ENCODE measurements at regions not wholly inside any gene's neighbourhood (a gene's known extent, or its start where the extent isn't known, plus 50 kb on each side); places are given as distances from the start of the nearest gene placed in this dataset.

DNA sequence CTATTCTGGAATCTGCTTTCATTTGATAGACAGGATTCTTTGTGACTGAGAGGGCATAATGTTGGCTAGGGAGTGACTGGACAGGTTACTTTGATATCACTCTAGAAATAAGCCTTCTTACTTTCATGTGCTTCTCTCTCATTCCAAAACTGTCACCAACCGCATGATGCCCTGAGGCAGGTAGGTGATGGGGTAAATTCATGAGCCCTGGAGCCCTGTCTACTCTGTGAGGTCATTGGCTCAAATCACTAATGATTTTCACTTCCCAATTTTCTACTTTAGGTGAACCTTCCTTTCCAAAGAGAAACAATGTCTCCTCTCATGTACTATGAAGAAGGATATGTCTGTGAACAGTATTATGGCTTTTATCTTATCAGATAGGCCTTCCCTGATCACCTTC is 596.7 kb downstream of the TUSC7 start:
- Mint-ChIP-seq H3K4me3 (no peak overlapping the region), H3K27me3 (no peaks in the 10 kb centered on the region), H3K27ac (no peak overlapping the region), H3K4me1 (no peaks in the 10 kb centered on the region), H3K9me3 (peaks cover 3% of the 10 kb centered on the region), H3K36me3 (no peaks in the 10 kb centered on the region)
- ATAC-seq (ENCODE audit: low read depth) (no peak), DNase-seq (no peak)
- POLR2A ChIA-PET: no interaction called here

DNA sequence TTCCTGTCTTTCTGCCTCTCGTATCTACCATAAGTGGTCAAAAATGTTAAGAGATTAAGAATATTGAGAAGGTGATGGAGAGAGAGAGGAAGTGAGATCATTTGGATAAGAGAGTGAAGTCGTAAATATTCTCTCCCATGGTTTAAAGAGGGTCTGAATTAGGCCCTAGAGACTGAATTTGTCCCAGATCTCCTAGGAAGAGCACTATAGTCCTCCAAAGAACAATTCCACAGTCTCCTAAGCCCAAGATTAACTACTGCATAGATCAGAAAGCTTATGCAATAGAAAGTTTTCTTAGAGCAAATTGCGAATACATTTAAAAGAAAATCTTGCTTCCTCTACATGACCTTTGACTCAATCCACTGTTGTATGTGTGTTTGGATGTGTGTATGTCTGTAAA is 598.8 kb downstream of the TUSC7 start:
- H3K27ac Mint-ChIP-seq: no peak overlapping the region
- peaks cover 3% of the 10 kb centered on the region for H3K9me3 Mint-ChIP-seq
- no peaks in the 10 kb centered on the region for H3K36me3 Mint-ChIP-seq
- H3K4me3 Mint-ChIP-seq: no peak overlapping the region
- H3K27me3 Mint-ChIP-seq: no peaks in the 10 kb centered on the region
- POLR2A ChIA-PET: no interaction called here
- DNase-seq (no peak), ATAC-seq (ENCODE audit: low read depth) (no peak)
- H3K4me1 Mint-ChIP-seq: no peaks in the 10 kb centered on the region

DNA sequence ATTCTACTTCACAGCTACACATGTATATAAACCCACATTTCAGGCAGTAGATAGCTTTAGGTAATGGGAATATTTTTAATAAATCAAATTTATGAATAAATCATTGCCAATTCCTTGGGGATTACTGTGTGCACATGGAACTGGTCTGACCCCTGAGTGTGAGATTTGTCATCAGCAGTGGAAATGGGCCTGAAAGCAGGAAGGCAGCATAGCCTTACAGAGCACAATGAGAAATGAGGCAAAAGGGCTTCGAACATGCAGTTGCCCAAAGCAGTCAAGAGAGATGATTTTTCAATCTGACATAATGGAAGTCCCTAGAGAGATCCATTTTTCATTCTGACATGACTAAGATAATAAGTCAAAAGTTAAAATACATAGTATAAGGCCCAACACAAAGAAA is 599.2 kb downstream of the TUSC7 start:
- DNase-seq (no peak), ATAC-seq (ENCODE audit: low read depth) (no peak)
- H3K9me3 Mint-ChIP-seq: peaks cover 3% of the 10 kb centered on the region
- POLR2A ChIA-PET: no interaction called here
- H3K27me3 Mint-ChIP-seq: no peaks in the 10 kb centered on the region
- no peaks in the 10 kb centered on the region for H3K36me3 Mint-ChIP-seq
- no peak overlapping the region for H3K27ac Mint-ChIP-seq
- H3K4me3 Mint-ChIP-seq: no peak overlapping the region
- no peaks in the 10 kb centered on the region for H3K4me1 Mint-ChIP-seq

DNA sequence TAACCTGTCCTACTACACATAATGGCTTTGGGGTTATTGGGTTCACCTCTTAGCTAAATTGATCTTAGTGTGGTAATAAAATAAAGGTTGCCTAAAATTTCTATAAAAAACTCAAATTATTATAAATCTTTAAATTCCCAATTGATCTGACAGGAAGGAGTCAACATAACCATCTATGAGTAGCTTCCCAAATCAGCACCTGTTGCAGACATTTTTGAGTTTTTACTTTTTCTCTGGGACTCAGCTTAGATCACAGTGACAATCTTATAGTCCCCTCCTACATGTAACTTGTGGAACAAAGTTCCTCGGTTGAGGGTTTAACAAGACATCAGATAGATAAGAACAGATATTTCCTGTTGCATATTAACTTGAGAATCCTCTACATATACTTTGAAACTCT is 601.0 kb downstream of the TUSC7 start:
- no peak overlapping the region for H3K27ac Mint-ChIP-seq
- no peaks in the 10 kb centered on the region for H3K27me3 Mint-ChIP-seq
- no peak overlapping the region for H3K4me3 Mint-ChIP-seq
- no peaks in the 10 kb centered on the region for H3K36me3 Mint-ChIP-seq
- ATAC-seq (ENCODE audit: low read depth) (no peak), DNase-seq (no peak)
- peaks cover 3% of the 10 kb centered on the region for H3K9me3 Mint-ChIP-seq
- H3K4me1 Mint-ChIP-seq: no peaks in the 10 kb centered on the region
- POLR2A ChIA-PET: no interaction called here

DNA sequence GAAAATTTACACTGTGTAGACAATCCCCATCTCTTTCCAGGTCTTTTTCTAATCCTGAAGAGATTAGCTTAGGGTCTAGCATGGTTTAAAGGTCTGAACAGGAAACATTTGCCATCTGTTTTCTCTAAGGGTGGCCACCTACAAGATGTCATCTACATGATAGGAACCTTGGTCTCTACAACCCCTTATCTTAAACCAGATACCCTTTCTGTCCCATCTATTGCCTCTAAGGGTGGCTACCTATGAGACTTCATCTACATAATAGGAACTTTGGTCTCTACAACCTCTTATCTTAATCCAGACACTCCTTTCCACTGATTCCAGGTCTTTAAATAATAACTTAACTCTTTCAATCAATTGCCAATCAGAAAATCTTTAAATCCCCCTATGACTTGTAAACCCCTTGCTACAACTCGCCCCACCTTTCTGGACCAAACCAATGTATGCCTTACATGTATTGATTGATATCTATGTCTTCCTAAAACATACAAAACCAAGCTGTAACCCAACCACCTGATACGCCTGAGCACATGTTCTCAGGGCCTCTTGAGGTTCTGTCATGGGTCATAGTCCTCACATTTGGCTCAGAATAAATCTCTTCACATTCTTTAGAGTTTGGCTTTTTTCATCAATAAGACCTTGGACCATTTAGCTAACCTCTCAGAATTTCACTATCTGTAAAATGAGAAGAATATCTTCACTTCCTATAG is 605.0 kb downstream of the TUSC7 start:
- Mint-ChIP-seq H3K4me3 (no peak overlapping the region), H3K27ac (no peak overlapping the region), H3K9me3 (peaks cover 5% of the 10 kb centered on the region), H3K4me1 (no peaks in the 10 kb centered on the region), H3K36me3 (no peaks in the 10 kb centered on the region), H3K27me3 (no peaks in the 10 kb centered on the region)
- POLR2A ChIA-PET: no interaction called here
- DNase-seq (no peak), ATAC-seq (ENCODE audit: low read depth) (no peak)

DNA sequence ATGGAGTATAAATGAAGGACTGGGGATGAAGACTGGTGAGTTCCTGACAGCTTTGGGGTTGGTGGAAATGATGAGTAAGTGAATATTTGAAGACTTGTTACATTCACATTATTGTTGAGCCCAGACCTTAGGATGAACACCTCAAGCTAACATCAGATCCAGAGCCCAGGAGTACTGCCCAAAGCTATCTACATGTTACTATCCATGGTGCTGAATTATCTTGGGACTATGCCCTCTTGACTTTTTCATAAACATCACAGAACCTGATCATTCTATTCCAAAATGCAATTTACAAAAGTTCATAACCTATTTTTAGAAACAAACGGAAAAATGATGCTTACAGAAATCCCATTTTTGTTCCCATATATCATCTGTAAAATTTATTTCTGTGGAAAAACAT is 613.3 kb downstream of the TUSC7 start:
- Mint-ChIP-seq H3K36me3 (no peaks in the 10 kb centered on the region), H3K27me3 (no peaks in the 10 kb centered on the region), H3K9me3 (peaks cover 3% of the 10 kb centered on the region), H3K27ac (no peak overlapping the region), H3K4me1 (no peaks in the 10 kb centered on the region), H3K4me3 (no peak overlapping the region)
- POLR2A ChIA-PET: no interaction called here
- DNase-seq (no peak), ATAC-seq (ENCODE audit: low read depth) (no peak)

DNA sequence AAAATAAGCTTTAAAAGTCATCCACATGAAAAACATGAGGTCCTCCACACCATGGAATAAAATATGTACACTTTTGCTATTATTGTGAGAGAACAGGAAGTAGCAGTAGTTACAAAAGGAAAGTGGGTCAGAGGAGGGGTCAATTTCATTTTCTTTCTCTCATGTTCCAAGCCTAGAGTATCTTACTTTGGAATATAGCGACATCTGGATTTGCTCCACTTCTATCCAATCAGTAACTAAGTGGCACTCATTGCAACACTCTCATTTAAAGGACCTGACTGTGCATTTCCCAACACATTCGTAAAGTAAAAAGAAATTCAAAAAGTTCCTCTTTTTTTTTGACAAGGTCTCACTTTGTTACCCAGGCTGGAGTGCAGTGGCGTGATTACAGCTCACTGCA is 637.3 kb downstream of the TUSC7 start:
- no peak for ATAC-seq (ENCODE audit: low read depth)
- no peaks in the 10 kb centered on the region for H3K4me1 Mint-ChIP-seq
- no peak for DNase-seq
- no peak overlapping the region for H3K4me3 Mint-ChIP-seq
- no peak overlapping the region for H3K27ac Mint-ChIP-seq
- H3K36me3 Mint-ChIP-seq: no peaks in the 10 kb centered on the region
- H3K27me3 Mint-ChIP-seq: no peaks in the 10 kb centered on the region
- POLR2A ChIA-PET: no interaction called here
- H3K9me3 Mint-ChIP-seq: peaks cover 2% of the 10 kb centered on the region

DNA sequence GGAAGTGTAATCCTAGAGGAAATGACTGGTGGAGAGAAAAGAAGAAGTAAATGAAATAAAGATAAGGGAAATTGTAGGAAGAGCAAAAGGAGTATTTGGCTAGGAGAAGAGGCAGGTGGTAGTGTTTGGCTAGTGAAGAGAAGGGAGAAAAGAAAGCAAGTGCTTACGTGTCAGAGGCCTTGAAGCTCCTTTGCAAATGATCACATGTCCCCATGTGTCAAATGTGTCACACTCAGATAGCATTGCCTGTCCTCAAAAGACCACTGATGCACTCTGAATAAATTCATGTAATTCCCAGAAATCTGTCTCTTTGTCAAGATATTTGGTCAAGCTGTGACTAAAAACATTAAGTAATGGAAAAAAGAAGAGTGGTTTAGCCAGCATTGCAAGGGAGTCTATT is 639.3 kb downstream of the TUSC7 start:
- Mint-ChIP-seq H3K36me3 (no peaks in the 10 kb centered on the region), H3K27ac (no peak overlapping the region), H3K4me3 (no peak overlapping the region), H3K4me1 (no peaks in the 10 kb centered on the region), H3K9me3 (peaks cover 2% of the 10 kb centered on the region), H3K27me3 (no peaks in the 10 kb centered on the region)
- ATAC-seq (ENCODE audit: low read depth): no peak
- no peak for DNase-seq
- POLR2A ChIA-PET: no interaction called here

DNA sequence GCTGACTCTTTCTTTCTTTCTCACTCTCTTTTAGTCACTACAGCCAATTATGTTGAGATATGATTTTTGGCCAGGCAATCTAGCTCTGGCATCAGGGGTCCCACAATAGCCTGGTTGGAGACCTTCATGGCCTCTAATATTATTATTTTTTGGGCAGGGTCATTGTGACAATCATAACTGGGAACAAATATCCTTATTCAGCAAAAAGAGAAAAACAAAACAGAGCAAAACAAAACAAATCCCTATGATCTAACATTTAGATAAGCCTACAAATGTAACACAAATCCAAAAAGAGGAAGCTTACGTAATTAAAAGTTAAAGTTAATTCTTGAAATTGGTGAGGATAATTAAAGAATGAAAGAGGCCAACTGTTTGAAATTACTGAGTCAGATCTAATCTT is 640.0 kb downstream of the TUSC7 start:
- H3K9me3 Mint-ChIP-seq: peaks cover 2% of the 10 kb centered on the region
- H3K4me1 Mint-ChIP-seq: no peaks in the 10 kb centered on the region
- POLR2A ChIA-PET: no interaction called here

DNA sequence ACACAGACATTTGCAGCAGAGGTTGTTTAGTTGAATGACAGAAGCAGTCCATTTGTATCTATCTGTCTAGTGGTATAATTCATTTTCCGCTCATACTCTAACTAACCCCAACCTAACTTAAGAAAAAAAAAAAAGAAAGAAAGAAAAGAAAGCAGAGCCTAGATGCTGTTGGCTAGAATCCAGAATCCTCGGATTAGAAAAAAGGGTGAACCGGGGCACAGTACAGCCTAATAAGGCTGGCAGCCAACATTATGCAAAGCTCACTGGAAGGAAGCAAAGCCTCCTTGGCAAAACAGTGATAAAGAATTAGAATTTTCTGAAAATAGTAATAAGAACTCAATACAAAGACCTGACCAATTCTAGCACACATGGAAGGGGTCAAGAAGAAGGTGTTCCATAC is 640.8 kb downstream of the TUSC7 start:
- Mint-ChIP-seq H3K4me1 (no peaks in the 10 kb centered on the region), H3K36me3 (no peaks in the 10 kb centered on the region), H3K4me3 (no peak overlapping the region), H3K27ac (no peak overlapping the region), H3K27me3 (no peaks in the 10 kb centered on the region), H3K9me3 (peaks cover 2% of the 10 kb centered on the region)
- no peak for DNase-seq
- ATAC-seq (ENCODE audit: low read depth): no peak
- POLR2A ChIA-PET: no interaction called here

More for the DNA sequence above, 640.0 kb downstream of the TUSC7 start:
- no peak overlapping the region for H3K4me3 Mint-ChIP-seq
- H3K27ac Mint-ChIP-seq: no peak overlapping the region
- no peaks in the 10 kb centered on the region for H3K27me3 Mint-ChIP-seq
- ATAC-seq (ENCODE audit: low read depth) (no peak), DNase-seq (no peak)
- no peaks in the 10 kb centered on the region for H3K36me3 Mint-ChIP-seq

DNA sequence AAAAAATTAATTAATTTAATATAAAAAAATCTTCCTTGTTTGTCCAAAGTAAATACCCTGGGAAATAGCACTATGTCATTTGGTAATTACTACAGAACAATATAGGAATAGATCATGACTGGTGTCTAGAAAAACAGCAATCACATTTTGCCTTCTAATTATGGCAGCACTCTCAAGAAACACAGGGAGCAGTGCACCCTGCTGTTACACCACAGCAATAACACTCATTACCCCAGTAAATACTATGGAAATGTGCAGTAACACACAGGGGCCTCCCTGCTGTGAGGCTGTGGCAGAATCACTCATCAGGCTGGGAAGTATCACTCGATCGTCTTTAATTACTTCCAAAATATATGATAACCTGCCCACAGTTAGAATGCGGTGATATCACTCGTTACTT is 646.0 kb downstream of the TUSC7 start:
- Mint-ChIP-seq H3K36me3 (no peaks in the 10 kb centered on the region), H3K4me3 (no peak overlapping the region), H3K4me1 (no peaks in the 10 kb centered on the region), H3K27me3 (no peaks in the 10 kb centered on the region), H3K9me3 (peaks cover 2% of the 10 kb centered on the region), H3K27ac (no peak overlapping the region)
- DNase-seq: no peak
- POLR2A ChIA-PET: no interaction called here
- no peak for ATAC-seq (ENCODE audit: low read depth)

DNA sequence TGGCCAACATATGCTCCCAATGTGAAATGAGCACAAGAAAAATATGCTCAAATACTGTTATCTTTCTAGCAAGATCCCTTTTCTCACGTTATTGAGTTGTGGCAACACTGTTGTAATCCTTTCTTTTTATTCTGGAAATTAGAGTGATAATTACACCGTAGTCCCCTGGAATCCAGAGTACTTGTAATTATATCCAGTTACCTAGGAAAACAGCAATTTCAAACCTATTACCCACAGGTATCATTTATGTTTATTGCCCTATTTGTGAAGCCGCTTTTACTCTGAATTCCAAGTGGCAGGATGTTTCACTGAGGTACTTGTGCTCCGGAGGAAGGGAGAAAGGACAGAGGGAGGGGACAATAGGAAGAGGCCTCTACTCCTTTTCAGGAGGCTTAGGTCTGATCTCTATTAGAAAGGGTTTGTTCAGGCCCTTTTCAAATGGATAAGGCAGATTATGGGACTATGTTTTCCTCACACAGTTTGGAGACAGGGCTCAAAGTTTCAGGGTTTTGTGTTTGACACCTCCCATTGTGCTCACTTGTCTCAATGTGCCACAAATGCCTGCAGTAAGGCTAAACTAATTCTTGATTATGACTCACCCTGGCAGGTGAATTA is 646.6 kb downstream of the TUSC7 start:
- peaks cover 2% of the 10 kb centered on the region for H3K9me3 Mint-ChIP-seq
- H3K4me3 Mint-ChIP-seq: no peak overlapping the region
- DNase-seq (no peak), ATAC-seq (ENCODE audit: low read depth) (no peak)
- H3K36me3 Mint-ChIP-seq: no peaks in the 10 kb centered on the region
- no peaks in the 10 kb centered on the region for H3K27me3 Mint-ChIP-seq
- no peaks in the 10 kb centered on the region for H3K4me1 Mint-ChIP-seq
- POLR2A ChIA-PET: no interaction called here
- H3K27ac Mint-ChIP-seq: no peak overlapping the region

DNA sequence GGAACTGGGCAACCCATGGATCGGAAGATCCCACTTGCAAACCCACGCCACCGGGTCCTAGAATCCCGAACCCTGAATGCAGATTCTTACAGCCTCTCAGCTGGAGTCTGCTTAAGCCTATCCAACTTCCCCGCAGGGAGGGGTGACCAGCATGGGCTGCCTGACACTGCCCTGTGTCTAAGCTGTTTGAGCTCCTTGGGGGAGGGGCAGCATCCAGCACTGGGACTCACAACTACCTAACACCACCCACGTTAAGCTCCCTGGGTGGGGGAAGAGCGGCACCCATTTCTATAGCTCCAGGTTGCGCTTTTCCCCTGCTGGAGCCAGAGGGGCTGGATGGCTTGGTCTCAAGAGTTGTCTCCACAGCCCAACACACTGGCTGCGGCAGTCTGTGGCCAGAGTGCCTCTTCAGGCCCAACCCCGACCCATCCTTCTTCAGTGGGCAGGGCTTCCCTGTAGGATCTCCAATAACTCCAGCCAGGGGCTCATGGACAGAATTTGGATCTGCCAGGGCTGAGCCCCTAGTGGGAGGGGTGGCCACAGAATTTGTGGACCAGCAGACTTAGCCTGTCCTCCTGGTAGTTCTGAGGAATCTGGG is 649.2 kb downstream of the TUSC7 start:
- no peak overlapping the region for H3K27ac Mint-ChIP-seq
- no peak for DNase-seq
- H3K4me3 Mint-ChIP-seq: no peak overlapping the region
- H3K36me3 Mint-ChIP-seq: no peaks in the 10 kb centered on the region
- POLR2A ChIA-PET: no interaction called here
- peaks cover 8% of the 10 kb centered on the region for H3K9me3 Mint-ChIP-seq
- no peaks in the 10 kb centered on the region for H3K4me1 Mint-ChIP-seq
- no peaks in the 10 kb centered on the region for H3K27me3 Mint-ChIP-seq
- no peak for ATAC-seq (ENCODE audit: low read depth)

DNA sequence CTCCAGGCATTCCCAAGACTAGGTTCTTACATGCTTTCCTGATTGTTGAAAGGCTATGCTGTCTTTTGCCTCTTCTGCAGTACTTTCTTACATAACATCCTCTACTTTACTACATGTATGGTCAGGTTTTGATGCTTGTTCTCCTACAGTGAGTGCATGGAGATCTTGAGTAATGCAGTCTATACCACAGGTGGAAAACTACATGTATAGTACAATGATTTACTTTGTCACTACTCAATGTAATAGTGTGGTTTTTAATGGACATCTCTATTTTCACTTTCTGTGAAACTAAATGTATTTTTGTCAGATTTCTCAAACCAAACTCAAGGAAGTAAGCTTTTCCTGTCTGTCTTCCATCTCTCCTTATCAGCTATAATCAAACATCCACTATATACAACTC is 657.0 kb downstream of the TUSC7 start:
- no peaks in the 10 kb centered on the region for H3K36me3 Mint-ChIP-seq
- peaks cover 8% of the 10 kb centered on the region for H3K9me3 Mint-ChIP-seq
- no peak overlapping the region for H3K4me3 Mint-ChIP-seq
- no peak for DNase-seq
- no peaks in the 10 kb centered on the region for H3K4me1 Mint-ChIP-seq
- POLR2A ChIA-PET: no interaction called here
- H3K27ac Mint-ChIP-seq: no peak overlapping the region
- no peak for ATAC-seq (ENCODE audit: low read depth)
- no peaks in the 10 kb centered on the region for H3K27me3 Mint-ChIP-seq
